CD14-positive monocyte (primary cell): ENCODE measurements at regions not wholly inside any gene's neighbourhood (a gene's known extent, or its start where the extent isn't known, plus 50 kb on each side); places are given as distances from the start of the nearest gene placed in this dataset.

ENCODE experiments used
- DNase-seq, 3 donors: peaks; one replicate each; pipeline ENCODE4 v3.0.0-alpha.2; 2011 to 2022
- H2AFZ ChIP-seq: 2 replicates; pipeline ENCODE4 v1.6.0; 2012; ENCODE audit warnings: mild to moderate bottlenecking, low read depth, low read length, inconsistent platforms; ENCODE audit not compliant: insufficient read depth, poor library complexity, severe bottlenecking
- H3K27ac ChIP-seq, 2 donors: 1 replicate in 1 of 2; 2 replicates in 1 of 2; pipeline ENCODE4 v1.5.1; 2012 to 2013; ENCODE audit warnings: low read length in 2 of 2, control low read depth in 1 of 2, inconsistent platforms in 1 of 2, low read depth in 1 of 2, mild to moderate bottlenecking in 1 of 2
- H3K27me3 ChIP-seq, 2 donors: one replicate each; pipeline versions ENCODE4 v1.6.0 to v1.6.1; 2011 to 2013; ENCODE audit warnings: low read length in 2 of 2; ENCODE audit not compliant: control insufficient read depth in 2 of 2, insufficient read depth in 2 of 2
- H3K36me3 ChIP-seq, 2 donors: replicated peaks in 1 of 2; 1 replicate in 1 of 2; 2 replicates in 1 of 2; pipeline versions ENCODE4 v1.5.1 to v1.6.1; 2012 to 2013; ENCODE audit warnings: low read length in 2 of 2, control low read depth in 1 of 2, inconsistent platforms in 1 of 2, mild to moderate bottlenecking in 1 of 2; ENCODE audit not compliant: insufficient read depth in 2 of 2, control insufficient read depth in 1 of 2
- H3K4me1 ChIP-seq, 2 donors: 1 replicate in 1 of 2; 2 replicates in 1 of 2; pipeline versions ENCODE4 v1.5.1 to v1.6.1; 2012 to 2013; ENCODE audit warnings: low read length in 2 of 2, control low read depth in 1 of 2, inconsistent platforms in 1 of 2, mild to moderate bottlenecking in 1 of 2, moderate library complexity in 1 of 2; ENCODE audit not compliant: insufficient read depth in 2 of 2, control insufficient read depth in 1 of 2
- H3K4me2 ChIP-seq: replicated peaks from 2 replicates; pipeline ENCODE3; 2012; ENCODE audit warnings: low read length, moderate library complexity, mild to moderate bottlenecking; ENCODE audit not compliant: poor library complexity, severe bottlenecking; ENCODE audit errors: extremely low read depth
- H3K4me3 ChIP-seq, 3 experiments: fragments of 200-600 bp in 1 of 3; sonication (generic) in 1 of 3; replicated peaks in 1 of 3; 1 replicate in 2 of 3; 2 replicates in 1 of 3; pipeline ENCODE4 v1.5.1; 2011 to 2013; ENCODE audit warnings: low read length in 3 of 3, mild to moderate bottlenecking in 3 of 3, control low read depth in 2 of 3, low read depth in 2 of 3, inconsistent platforms in 1 of 3, moderate library complexity in 1 of 3
- H3K79me2 ChIP-seq: 2 replicates; pipeline ENCODE4 v1.6.0; 2012; ENCODE audit warnings: mild to moderate bottlenecking, control low read depth, inconsistent platforms, low read length, moderate library complexity; ENCODE audit not compliant: insufficient read depth
- H3K9ac ChIP-seq: 2 replicates; pipeline ENCODE4 v1.6.0; 2017; ENCODE audit warnings: low read length, mild to moderate bottlenecking; ENCODE audit not compliant: insufficient read depth, poor library complexity, severe bottlenecking
- H3K9me3 ChIP-seq, 2 donors: replicated peaks in 1 of 2; 1 replicate in 1 of 2; 2 replicates in 1 of 2; pipeline versions ENCODE4 v1.5.1 to v1.6.1; 2012 to 2013; ENCODE audit warnings: low read length in 2 of 2, control low read depth in 1 of 2; ENCODE audit not compliant: control insufficient read depth in 1 of 2, insufficient read depth in 1 of 2
- H4K20me1 ChIP-seq: 2 replicates; pipeline ENCODE4 v1.6.0; 2012; ENCODE audit warnings: mild to moderate bottlenecking, low read length, control low read depth, moderate library complexity; ENCODE audit not compliant: insufficient read depth
- H3K27ac Mint-ChIP-seq, 7 donors: one replicate each; pipeline ENCODE4 v1.8.0; 2020; ENCODE audit warnings: mild to moderate bottlenecking in 7 of 7, mixed read lengths in 7 of 7, moderate library complexity in 6 of 7, inconsistent platforms in 2 of 7
- H3K27me3 Mint-ChIP-seq, 3 donors: one replicate each; pipeline ENCODE4 v1.8.0; 2021 to 2022; ENCODE audit warnings: low read depth in 3 of 3, mild to moderate bottlenecking in 3 of 3, mixed read lengths in 3 of 3, moderate library complexity in 3 of 3, inconsistent platforms in 1 of 3
- H3K36me3 Mint-ChIP-seq, 2 donors: one replicate each; pipeline ENCODE4 v1.8.0; 2020; ENCODE audit warnings: mixed read lengths in 2 of 2, inconsistent platforms in 1 of 2, mild to moderate bottlenecking in 1 of 2
- H3K4me1 Mint-ChIP-seq: one replicate; pipeline ENCODE4 v1.8.0; 2020; ENCODE audit warnings: mild to moderate bottlenecking, mixed read lengths
- H3K4me3 Mint-ChIP-seq, 2 donors: one replicate each; pipeline ENCODE4 v1.8.0; 2020; ENCODE audit warnings: mild to moderate bottlenecking in 2 of 2, mixed read lengths in 2 of 2, moderate library complexity in 1 of 2
- H3K9me3 Mint-ChIP-seq, 7 donors: one replicate each; pipeline ENCODE4 v1.8.0; 2020 to 2022; ENCODE audit warnings: mixed read lengths in 7 of 7, mild to moderate bottlenecking in 6 of 7, moderate library complexity in 6 of 7, inconsistent platforms in 2 of 7
- CTCF ChIP-seq: fragments of 200-600 bp; IDR thresholded peaks from one replicate; pipeline ENCODE4 v1.8.0; 2022; ENCODE audit warnings: antibody characterized with exemption, mild to moderate bottlenecking
- intact Hi-C, 2 donors: fragments of 100-400 bp; cut with micrococcal nuclease; formaldehyde crosslinking; loops; one replicate each; pipeline versions ENCODE4 v1.15.0 to v1.15.1; 2023

GRCh38 chr2:150607390-150607811 lies 119.9 kb upstream of the RND3 start:
- H3K27ac Mint-ChIP-seq: no peak overlapping the region
- Histone ChIP-seq H3K9me3 (no peaks in the 10 kb centered on the region), H4K20me1 (no peaks in the 10 kb centered on the region), H3K4me3 (no peak overlapping the region), H3K9ac (no peak overlapping the region), H2AFZ (no peak overlapping the region), H3K27ac (no peak overlapping the region), H3K4me1 (no peaks in the 10 kb centered on the region), H3K4me2 (no peak overlapping the region), H3K79me2 (no peaks in the 10 kb centered on the region), H3K27me3 (no peaks in the 10 kb centered on the region), H3K36me3 (no peaks in the 10 kb centered on the region)
- H3K4me3 Mint-ChIP-seq: no peak overlapping the region
- H3K27me3 Mint-ChIP-seq: no peaks in the 10 kb centered on the region
- H3K9me3 Mint-ChIP-seq: no peaks in the 10 kb centered on the region
- DNase-seq: no peak
- no peaks in the 10 kb centered on the region for H3K4me1 Mint-ChIP-seq
- TF ChIP-seq CTCF: no peak
- no peaks in the 10 kb centered on the region for H3K36me3 Mint-ChIP-seq
- intact Hi-C loops: no loop called here

- TF ChIP-seq CTCF: no peak
- no peaks in the 10 kb centered on the region for H3K79me2 ChIP-seq
- Mint-ChIP-seq H3K27ac (no peak overlapping the region), H3K36me3 (no peaks in the 10 kb centered on the region), H3K4me1 (no peaks in the 10 kb centered on the region), H3K4me3 (no peak overlapping the region), H3K9me3 (peaks cover 0 to 2% (median 0%) of the 10 kb centered on the region in 7 donors), H3K27me3 (no peaks in the 10 kb centered on the region)
- H3K9ac ChIP-seq: no peak overlapping the region
- no peaks in the 10 kb centered on the region for H3K9me3 ChIP-seq
- intact Hi-C loops: no loop called here
- H4K20me1 ChIP-seq: no peaks in the 10 kb centered on the region
- H3K4me2 ChIP-seq: no peak overlapping the region
- H3K4me1 ChIP-seq: no peaks in the 10 kb centered on the region
- no peak overlapping the region for H3K4me3 ChIP-seq
- H3K27ac ChIP-seq: no peak overlapping the region
- H2AFZ ChIP-seq: no peak overlapping the region
- no peak for DNase-seq
- no peaks in the 10 kb centered on the region for H3K27me3 ChIP-seq
- H3K36me3 ChIP-seq: no peaks in the 10 kb centered on the region
Observed at GRCh38 chr2:150606380-150607060, 119.1 kb upstream of the RND3 start.
